OCI-M2 (cell line): ENCODE measurements at regions not wholly inside any gene's neighbourhood (a gene's known extent, or its start where the extent isn't known, plus 50 kb on each side); places are given as distances from the start of the nearest gene placed in this dataset.
"Not testable (repeated sequence)": the region's sequence is repeated elsewhere in the genome, so short reads cannot be mapped to it uniquely, and the experiment has no call there.

ENCODE experiments used
- DNase-seq: peaks from one replicate; lab custom pipeline; 2025; ENCODE audit not compliant: unreplicated experiment; lab: John Stamatoyannopoulos, UW

- DNase-seq: no peak
Observed at GRCh38 chr13:80180740-80181355, 160.1 kb downstream of the SPRY2 start.

GRCh38 chr13:80177327-80177726 is 163.6 kb downstream of the SPRY2 start:
- no peak for DNase-seq

- no peak for DNase-seq
Observed at GRCh38 chr13:80173224-80173623, 167.7 kb downstream of the SPRY2 start.

GRCh38 chr13:80171096-80171495 is 169.8 kb downstream of the SPRY2 start:
- no peak for DNase-seq

- DNase-seq: no peak
Observed at GRCh38 chr13:80168089-80168850, 172.7 kb downstream of the SPRY2 start.

GRCh38 chr13:80166352-80166751 is 174.6 kb downstream of the SPRY2 start:
- DNase-seq: no peak

GRCh38 chr13:80164462-80164861 is 176.5 kb downstream of the SPRY2 start:
- DNase-seq: no peak

- no peak for DNase-seq
Observed at GRCh38 chr13:80161896-80162295, 179.0 kb downstream of the SPRY2 start.

- DNase-seq: no peak
Observed at GRCh38 chr13:80161219-80161618, 179.7 kb downstream of the SPRY2 start.

- DNase-seq: no peak
Observed at GRCh38 chr13:80160110-80160509, 180.8 kb downstream of the SPRY2 start.

- DNase-seq: peak; percentile 37
Observed at GRCh38 chr13:80157261-80157932, 183.5 kb downstream of the SPRY2 start.

GRCh38 chr13:80152142-80152541 is 188.8 kb downstream of the SPRY2 start:
- DNase-seq: not testable (repeated sequence)

- no peak for DNase-seq
Observed at GRCh38 chr13:80151016-80151415, 189.9 kb downstream of the SPRY2 start.

GRCh38 chr13:80149736-80150135 is 191.2 kb downstream of the SPRY2 start:
- DNase-seq: no peak

GRCh38 chr13:80145171-80145690 is 195.7 kb downstream of the SPRY2 start:
- DNase-seq: no peak

GRCh38 chr13:80144493-80144892 is 196.4 kb downstream of the SPRY2 start:
- DNase-seq: no peak

GRCh38 chr13:80141123-80141849 is 199.6 kb downstream of the SPRY2 start:
- DNase-seq: no peak

GRCh38 chr13:80140685-80141084 is 200.2 kb downstream of the SPRY2 start:
- DNase-seq: no peak

GRCh38 chr13:80139196-80139595 is 201.7 kb downstream of the SPRY2 start:
- no peak for DNase-seq

GRCh38 chr13:80137994-80138393 is 202.9 kb downstream of the SPRY2 start:
- DNase-seq: no peak

GRCh38 chr13:80134346-80134745 is 206.6 kb downstream of the SPRY2 start:
- no peak for DNase-seq
